ENCODE measurements at regions not wholly inside any gene's neighbourhood (a gene's known extent, or its start where the extent isn't known, plus 50 kb on each side); places are given as distances from the start of the nearest gene placed in this dataset.

DNA sequence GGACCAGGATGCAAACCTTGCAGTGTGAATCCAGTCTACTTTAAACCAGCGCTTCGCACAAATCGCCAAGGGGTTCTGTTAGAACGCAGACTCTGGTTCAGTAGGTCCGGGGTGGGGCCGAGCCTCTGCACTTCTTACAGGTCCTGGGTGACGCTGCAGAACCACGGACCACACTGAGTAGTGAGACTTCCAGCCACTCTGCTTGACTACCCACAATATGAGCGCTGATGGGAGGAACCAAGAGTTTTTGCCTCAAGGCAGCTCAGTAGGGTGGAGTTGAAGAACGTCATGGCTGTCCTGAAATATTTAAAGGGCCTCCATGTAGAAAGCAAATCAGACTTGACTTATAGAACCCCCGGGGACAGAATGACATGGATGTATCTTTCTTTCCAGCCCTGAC is 138.0 kb upstream of the CRY1 start:
- Histone ChIP-seq H3K27ac (ENCODE audit: low read depth) (no peak overlapping the region), H3K27me3 (ENCODE audit: insufficient read depth) (no peaks in the 10 kb centered on the region), H3K9me2 (ENCODE audit: insufficient read depth) (0 out of 2 replicates have a peak, but pooled peaks cover 6% of the 10 kb centered on the region), H3F3A (replicated peaks; ENCODE audit: low read depth) (no peaks in the 10 kb centered on the region), H3K79me2 (replicated peaks; ENCODE audit: insufficient read depth) (no peaks in the 10 kb centered on the region), H3K4me3 (no peak overlapping the region), H4K20me1 (replicated peaks; ENCODE audit: insufficient read depth) (no peaks in the 10 kb centered on the region), H3K36me3 (ENCODE audit: insufficient read depth) (no peaks in the 10 kb centered on the region), H2AFZ (no peak overlapping the region), H3K4me1 (ENCODE audit: insufficient read depth) (peaks cover 6% of the 10 kb centered on the region), H3K4me2 (no peak overlapping the region)
- Mint-ChIP-seq H3K9me3 (no peaks in the 10 kb centered on the region), H3K27me3 (ENCODE audit: insufficient read depth, low read depth, poor library complexity) (no peaks in the 10 kb centered on the region), H3K36me3 (ENCODE audit: low read depth) (no peaks in the 10 kb centered on the region), H3K4me1 (peaks cover 15% of the 10 kb centered on the region), H3K27ac (no peak overlapping the region), H3K4me3 (no peak overlapping the region)
- TF ChIP-seq POLR2AphosphoS5 (IDR thresholded peaks at IDR 0.05; ENCODE audit: low read depth) (no peak), EZH2phosphoT487 (IDR thresholded peaks at IDR 0.05; ENCODE audit: unreplicated experiment) (no peak), ZNF462 (CRISPR knock-in tag; IDR thresholded peaks at IDR 0.05) (no peak), ZNF331 (CRISPR knock-in tag; IDR thresholded peaks at IDR 0.05; ENCODE audit: low read depth) (no peak), NANOG (IDR thresholded peaks at IDR 0.05; ENCODE audit: borderline replicate concordance) (no peak), EZH2 (IDR thresholded peaks at IDR 0.05; ENCODE audit: low read depth, unreplicated experiment) (no peak)
- TF ChIP-seq, protein P1, sequence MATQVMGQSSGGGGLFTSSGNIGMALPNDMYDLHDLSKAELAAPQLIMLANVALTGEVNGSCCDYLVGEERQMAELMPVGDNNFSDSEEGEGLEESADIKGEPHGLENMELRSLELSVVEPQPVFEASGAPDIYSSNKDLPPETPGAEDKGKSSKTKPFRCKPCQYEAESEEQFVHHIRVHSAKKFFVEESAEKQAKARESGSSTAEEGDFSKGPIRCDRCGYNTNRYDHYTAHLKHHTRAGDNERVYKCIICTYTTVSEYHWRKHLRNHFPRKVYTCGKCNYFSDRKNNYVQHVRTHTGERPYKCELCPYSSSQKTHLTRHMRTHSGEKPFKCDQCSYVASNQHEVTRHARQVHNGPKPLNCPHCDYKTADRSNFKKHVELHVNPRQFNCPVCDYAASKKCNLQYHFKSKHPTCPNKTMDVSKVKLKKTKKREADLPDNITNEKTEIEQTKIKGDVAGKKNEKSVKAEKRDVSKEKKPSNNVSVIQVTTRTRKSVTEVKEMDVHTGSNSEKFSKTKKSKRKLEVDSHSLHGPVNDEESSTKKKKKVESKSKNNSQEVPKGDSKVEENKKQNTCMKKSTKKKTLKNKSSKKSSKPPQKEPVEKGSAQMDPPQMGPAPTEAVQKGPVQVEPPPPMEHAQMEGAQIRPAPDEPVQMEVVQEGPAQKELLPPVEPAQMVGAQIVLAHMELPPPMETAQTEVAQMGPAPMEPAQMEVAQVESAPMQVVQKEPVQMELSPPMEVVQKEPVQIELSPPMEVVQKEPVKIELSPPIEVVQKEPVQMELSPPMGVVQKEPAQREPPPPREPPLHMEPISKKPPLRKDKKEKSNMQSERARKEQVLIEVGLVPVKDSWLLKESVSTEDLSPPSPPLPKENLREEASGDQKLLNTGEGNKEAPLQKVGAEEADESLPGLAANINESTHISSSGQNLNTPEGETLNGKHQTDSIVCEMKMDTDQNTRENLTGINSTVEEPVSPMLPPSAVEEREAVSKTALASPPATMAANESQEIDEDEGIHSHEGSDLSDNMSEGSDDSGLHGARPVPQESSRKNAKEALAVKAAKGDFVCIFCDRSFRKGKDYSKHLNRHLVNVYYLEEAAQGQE (IDR thresholded peaks at IDR 0.05; ENCODE audit: unreplicated experiment) = no peak
- TF ChIP-seq, protein P2, sequence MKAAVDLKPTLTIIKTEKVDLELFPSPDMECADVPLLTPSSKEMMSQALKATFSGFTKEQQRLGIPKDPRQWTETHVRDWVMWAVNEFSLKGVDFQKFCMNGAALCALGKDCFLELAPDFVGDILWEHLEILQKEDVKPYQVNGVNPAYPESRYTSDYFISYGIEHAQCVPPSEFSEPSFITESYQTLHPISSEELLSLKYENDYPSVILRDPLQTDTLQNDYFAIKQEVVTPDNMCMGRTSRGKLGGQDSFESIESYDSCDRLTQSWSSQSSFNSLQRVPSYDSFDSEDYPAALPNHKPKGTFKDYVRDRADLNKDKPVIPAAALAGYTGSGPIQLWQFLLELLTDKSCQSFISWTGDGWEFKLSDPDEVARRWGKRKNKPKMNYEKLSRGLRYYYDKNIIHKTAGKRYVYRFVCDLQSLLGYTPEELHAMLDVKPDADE (IDR thresholded peaks at IDR 0.05) = no peak
- TF ChIP-seq, protein P3, sequence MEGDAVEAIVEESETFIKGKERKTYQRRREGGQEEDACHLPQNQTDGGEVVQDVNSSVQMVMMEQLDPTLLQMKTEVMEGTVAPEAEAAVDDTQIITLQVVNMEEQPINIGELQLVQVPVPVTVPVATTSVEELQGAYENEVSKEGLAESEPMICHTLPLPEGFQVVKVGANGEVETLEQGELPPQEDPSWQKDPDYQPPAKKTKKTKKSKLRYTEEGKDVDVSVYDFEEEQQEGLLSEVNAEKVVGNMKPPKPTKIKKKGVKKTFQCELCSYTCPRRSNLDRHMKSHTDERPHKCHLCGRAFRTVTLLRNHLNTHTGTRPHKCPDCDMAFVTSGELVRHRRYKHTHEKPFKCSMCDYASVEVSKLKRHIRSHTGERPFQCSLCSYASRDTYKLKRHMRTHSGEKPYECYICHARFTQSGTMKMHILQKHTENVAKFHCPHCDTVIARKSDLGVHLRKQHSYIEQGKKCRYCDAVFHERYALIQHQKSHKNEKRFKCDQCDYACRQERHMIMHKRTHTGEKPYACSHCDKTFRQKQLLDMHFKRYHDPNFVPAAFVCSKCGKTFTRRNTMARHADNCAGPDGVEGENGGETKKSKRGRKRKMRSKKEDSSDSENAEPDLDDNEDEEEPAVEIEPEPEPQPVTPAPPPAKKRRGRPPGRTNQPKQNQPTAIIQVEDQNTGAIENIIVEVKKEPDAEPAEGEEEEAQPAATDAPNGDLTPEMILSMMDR (conservative IDR thresholded peaks at IDR 0.05; ENCODE audit: low read depth in 2 of 2) = no peak
- no peak for DNase-seq (ENCODE audit: low spot score)
- ATAC-seq = no peak

Data from GM23338 (cell line).